K562 (cell line): ENCODE measurements at regions not wholly inside any gene's neighbourhood (a gene's known extent, or its start where the extent isn't known, plus 50 kb on each side); places are given as distances from the start of the nearest gene placed in this dataset.

Source experiments
- MCM2 ChIP-seq: fragments of 450-650 bp; IDR thresholded peaks from 2 replicates; pipeline ENCODE4 v1.6.1; 2017; ENCODE audit warnings: low read depth, mild to moderate bottlenecking
- TF ChIP-seq, protein P1 (sequence below), 3 experiments: IDR thresholded peaks in 2 of 3; conservative IDR thresholded peaks in 1 of 3; 2 replicates each; pipeline ENCODE4 v1.5.1; 2011 to 2012; ENCODE audit warnings: low read length in 3 of 3, mild to moderate bottlenecking in 3 of 3, control low read depth in 2 of 3, improper control_type of control experiment in 1 of 3, inconsistent platforms in 1 of 3, low read depth in 1 of 3, mixed read lengths in 1 of 3, moderate library complexity in 1 of 3; ENCODE audit not compliant: insufficient read depth in 2 of 3

GRCh38 chrX:137362583-137362982 is 203.3 kb upstream of the ZIC3 start:
- no peak for TF ChIP-seq MCM2
- TF ChIP-seq, protein P1, sequence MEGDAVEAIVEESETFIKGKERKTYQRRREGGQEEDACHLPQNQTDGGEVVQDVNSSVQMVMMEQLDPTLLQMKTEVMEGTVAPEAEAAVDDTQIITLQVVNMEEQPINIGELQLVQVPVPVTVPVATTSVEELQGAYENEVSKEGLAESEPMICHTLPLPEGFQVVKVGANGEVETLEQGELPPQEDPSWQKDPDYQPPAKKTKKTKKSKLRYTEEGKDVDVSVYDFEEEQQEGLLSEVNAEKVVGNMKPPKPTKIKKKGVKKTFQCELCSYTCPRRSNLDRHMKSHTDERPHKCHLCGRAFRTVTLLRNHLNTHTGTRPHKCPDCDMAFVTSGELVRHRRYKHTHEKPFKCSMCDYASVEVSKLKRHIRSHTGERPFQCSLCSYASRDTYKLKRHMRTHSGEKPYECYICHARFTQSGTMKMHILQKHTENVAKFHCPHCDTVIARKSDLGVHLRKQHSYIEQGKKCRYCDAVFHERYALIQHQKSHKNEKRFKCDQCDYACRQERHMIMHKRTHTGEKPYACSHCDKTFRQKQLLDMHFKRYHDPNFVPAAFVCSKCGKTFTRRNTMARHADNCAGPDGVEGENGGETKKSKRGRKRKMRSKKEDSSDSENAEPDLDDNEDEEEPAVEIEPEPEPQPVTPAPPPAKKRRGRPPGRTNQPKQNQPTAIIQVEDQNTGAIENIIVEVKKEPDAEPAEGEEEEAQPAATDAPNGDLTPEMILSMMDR (IDR thresholded peaks at IDR 0.05 in 2 of 3, conservative IDR thresholded peaks at IDR 0.05 in 1 of 3; ENCODE audit: insufficient read depth in 2 of 3, low read depth in 1 of 3, low read length in 3 of 3) = no peak
